Neural progenitor cell (in vitro differentiated cells): ENCODE measurements at regions not wholly inside any gene's neighbourhood (a gene's known extent, or its start where the extent isn't known, plus 50 kb on each side); places are given as distances from the start of the nearest gene placed in this dataset.

ENCODE experiments used
- CTCF ChIP-seq: fragments of 200-600 bp; sonication (generic); IDR thresholded peaks from 2 replicates; pipeline ENCODE4 v1.5.1; 2017; ENCODE audit warnings: antibody characterized with exemption, mild to moderate bottlenecking
- EZH2 ChIP-seq: fragments of 200-600 bp; sonication (generic); IDR thresholded peaks from 2 replicates; pipeline ENCODE4 v1.6.1; 2017; ENCODE audit warnings: antibody characterized with exemption, mild to moderate bottlenecking, moderate library complexity

DNA sequence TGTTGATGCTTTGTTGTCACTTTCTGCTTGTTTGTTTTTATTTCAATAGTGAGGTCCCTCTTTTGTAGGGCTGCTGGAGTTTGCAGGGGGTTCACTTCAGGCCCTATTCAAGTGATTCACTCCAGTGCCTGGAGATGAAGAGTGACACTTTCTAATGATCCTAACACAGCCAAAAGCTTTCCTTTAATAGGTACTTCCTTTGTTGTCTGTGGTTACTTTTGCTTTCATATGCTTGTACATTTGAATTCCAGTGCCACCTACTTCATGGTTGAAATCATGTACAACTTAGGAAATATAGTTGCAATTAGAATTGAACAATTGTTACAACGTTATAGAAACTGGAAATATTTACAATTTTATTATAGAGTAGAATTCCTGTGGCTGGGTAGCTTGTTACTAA lies 466.8 kb upstream of the EPHA3 start:
- TF ChIP-seq CTCF (no peak), EZH2 (no peak)
